ENCODE measurements at regions not wholly inside any gene's neighbourhood (a gene's known extent, or its start where the extent isn't known, plus 50 kb on each side); places are given as distances from the start of the nearest gene placed in this dataset.

GRCh38 chr4:4752576-4753401 lies 106.7 kb upstream of the MSX1 start:
- BruUV-seq (replicated peaks) = no TSS peak
- no peaks in the 10 kb centered on the region for H3K9me2 ChIP-seq (ENCODE audit: insufficient read depth)
- POLR2A ChIA-PET (ENCODE audit: unreplicated experiment) = no interaction called here
- H2AFZ ChIP-seq = no peak overlapping the region
- H3K27ac ChIP-seq = no peak overlapping the region
- no peaks in the 10 kb centered on the region for H4K20me1 ChIP-seq (ENCODE audit: insufficient read depth)
- no peak overlapping the region for H3K4me2 ChIP-seq
- no peaks in the 10 kb centered on the region for H3K79me2 ChIP-seq (ENCODE audit: low read depth)
- intact Hi-C loops (cut with micrococcal nuclease; ENCODE audit: unreplicated experiment) = no loop called here
- TF ChIP-seq EZH2 (IDR thresholded peaks at IDR 0.05; ENCODE audit: low read depth) (no peak), CTCF (conservative IDR thresholded peaks at IDR 0.05) (no peak)
- DNase-seq = peak in 1 of 2 experiments; percentile 73
- H3F3A ChIP-seq (ENCODE audit: insufficient read depth, low read depth) = no peaks in the 10 kb centered on the region
- H3K4me1 ChIP-seq (replicated peaks; ENCODE audit: insufficient read depth) = peaks cover 14% of the 10 kb centered on the region; the same call in 1 of the 2 replicates
- CTCF ChIA-PET = no interaction called here
- H3K4me3 ChIP-seq = no peak overlapping the region
- H3K9me3 ChIP-seq (ENCODE audit: insufficient read depth, low read depth) = no peaks in the 10 kb centered on the region
- H3K36me3 ChIP-seq (ENCODE audit: low read depth) = no peaks in the 10 kb centered on the region
- no peaks in the 10 kb centered on the region for H3K27me3 ChIP-seq (ENCODE audit: insufficient read depth, low read depth)

DNA sequence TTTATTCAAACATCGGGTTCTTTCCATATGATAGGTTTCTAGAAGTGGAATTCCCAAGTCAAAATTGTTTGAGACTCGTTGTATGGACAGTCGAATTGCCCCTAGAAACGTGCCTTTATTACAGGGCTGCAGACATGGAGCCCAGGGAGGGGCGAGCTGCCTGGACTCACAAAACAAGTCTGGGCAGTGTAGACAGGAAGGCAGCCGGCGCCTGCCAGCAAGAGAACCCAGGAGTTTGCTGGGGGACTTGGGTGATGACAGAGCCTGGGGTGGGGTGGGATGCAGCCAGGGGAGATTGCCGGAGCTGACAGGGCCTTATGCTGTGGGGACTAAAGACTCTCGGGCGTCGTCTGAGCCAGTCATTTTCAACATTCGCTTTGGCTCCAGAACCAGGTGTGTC lies 107.4 kb upstream of the MSX1 start:
- no peak for TF ChIP-seq EZH2 (IDR thresholded peaks at IDR 0.05; ENCODE audit: low read depth)
- no peak for TF ChIP-seq CTCF (conservative IDR thresholded peaks at IDR 0.05)
- Histone ChIP-seq H3K79me2 (ENCODE audit: low read depth) (no peaks in the 10 kb centered on the region), H3K36me3 (ENCODE audit: low read depth) (no peaks in the 10 kb centered on the region), H3K4me1 (replicated peaks; ENCODE audit: insufficient read depth) (peaks cover 14% of the 10 kb centered on the region; the same call in 1 of the 2 replicates), H3K27me3 (ENCODE audit: insufficient read depth, low read depth) (no peaks in the 10 kb centered on the region), H3K27ac (no peak overlapping the region), H3K4me3 (no peak overlapping the region), H3F3A (ENCODE audit: insufficient read depth, low read depth) (no peaks in the 10 kb centered on the region), H3K9me2 (ENCODE audit: insufficient read depth) (no peaks in the 10 kb centered on the region), H4K20me1 (ENCODE audit: insufficient read depth) (no peaks in the 10 kb centered on the region), H2AFZ (no peak overlapping the region), H3K9me3 (ENCODE audit: insufficient read depth, low read depth) (no peaks in the 10 kb centered on the region), H3K4me2 (no peak overlapping the region)
- peak in 1 of 2 experiments; percentile 2 for DNase-seq
- BruUV-seq (replicated peaks) = no TSS peak
- ChIA-PET POLR2A (ENCODE audit: unreplicated experiment) (no interaction called here), CTCF (no interaction called here)
- intact Hi-C loops (cut with micrococcal nuclease; ENCODE audit: unreplicated experiment) = no loop called here

DNA sequence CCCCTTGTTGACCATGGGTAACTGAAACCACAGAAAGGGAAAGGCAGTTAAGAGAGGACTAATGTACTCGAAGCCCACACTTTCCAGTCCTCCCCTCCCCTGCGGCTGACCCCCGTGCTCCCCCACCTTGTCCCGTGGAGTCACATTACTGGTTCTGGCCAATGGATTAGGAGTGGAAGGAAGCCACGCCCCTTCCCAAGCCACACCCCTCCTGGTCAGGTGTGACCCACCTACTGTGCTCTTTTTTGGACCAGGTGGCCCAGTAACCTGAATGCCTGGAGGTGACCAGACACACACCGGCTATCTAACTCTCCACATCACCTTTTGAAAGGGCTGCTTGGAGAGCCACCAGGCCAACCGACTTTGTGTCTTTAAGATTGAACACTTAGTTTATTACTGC lies 109.3 kb upstream of the MSX1 start:
- no peak overlapping the region for H3K4me3 ChIP-seq
- H3K36me3 ChIP-seq (ENCODE audit: low read depth) = no peaks in the 10 kb centered on the region
- no peak for DNase-seq
- no peaks in the 10 kb centered on the region for H3K79me2 ChIP-seq (ENCODE audit: low read depth)
- no peak overlapping the region for H2AFZ ChIP-seq
- TF ChIP-seq CTCF (conservative IDR thresholded peaks at IDR 0.05) (no peak), EZH2 (IDR thresholded peaks at IDR 0.05; ENCODE audit: low read depth) (no peak)
- no peaks in the 10 kb centered on the region for H3K9me2 ChIP-seq (ENCODE audit: insufficient read depth)
- no peaks in the 10 kb centered on the region for H3F3A ChIP-seq (ENCODE audit: insufficient read depth, low read depth)
- peaks cover 14% of the 10 kb centered on the region; the same call in 1 of the 2 replicates for H3K4me1 ChIP-seq (replicated peaks; ENCODE audit: insufficient read depth)
- no TSS peak for BruUV-seq (replicated peaks)
- POLR2A ChIA-PET (ENCODE audit: unreplicated experiment) = no interaction called here
- no peak overlapping the region for H3K27ac ChIP-seq
- no peak overlapping the region for H3K4me2 ChIP-seq
- CTCF ChIA-PET = no interaction called here
- no peaks in the 10 kb centered on the region for H3K27me3 ChIP-seq (ENCODE audit: insufficient read depth, low read depth)
- H3K9me3 ChIP-seq (ENCODE audit: insufficient read depth, low read depth) = no peaks in the 10 kb centered on the region
- H4K20me1 ChIP-seq (ENCODE audit: insufficient read depth) = no peaks in the 10 kb centered on the region
- intact Hi-C loops (cut with micrococcal nuclease; ENCODE audit: unreplicated experiment) = no loop called here

Data from PC-9 (cell line).